HEK293T (cell line): ENCODE measurements at regions not wholly inside any gene's neighbourhood (a gene's known extent, or its start where the extent isn't known, plus 50 kb on each side); places are given as distances from the start of the nearest gene placed in this dataset.

Experiments used
- ARNT ChIP-seq: fragments of 450-650 bp; IDR thresholded peaks from 2 replicates; pipeline ENCODE4 v1.6.1; 2017; ENCODE audit warnings: mild to moderate bottlenecking
- BHLHE40 ChIP-seq: fragments of 450-650 bp; IDR thresholded peaks from 2 replicates; pipeline ENCODE4 v1.6.1; 2016; ENCODE audit warnings: mild to moderate bottlenecking, moderate library complexity, borderline replicate concordance
- CTBP1 ChIP-seq: fragments of 450-650 bp; IDR thresholded peaks from 2 replicates; pipeline ENCODE4 v1.6.1; 2016; ENCODE audit warnings: borderline replicate concordance
- ELF4 ChIP-seq: fragments of 450-650 bp; IDR thresholded peaks from 2 replicates; pipeline ENCODE4 v1.6.1; 2017; ENCODE audit warnings: antibody characterized with exemption
- FOXA1 ChIP-seq: fragments of 450-650 bp; IDR thresholded peaks from 2 replicates; pipeline ENCODE4 v1.6.1; 2016; ENCODE audit warnings: mild to moderate bottlenecking
- FOXK2 ChIP-seq: fragments of 450-650 bp; IDR thresholded peaks from 2 replicates; pipeline ENCODE4 v1.6.1; 2016; ENCODE audit warnings: mild to moderate bottlenecking
- FOXM1 ChIP-seq: fragments of 450-650 bp; IDR thresholded peaks from 2 replicates; pipeline ENCODE4 v1.6.1; 2017; ENCODE audit warnings: mild to moderate bottlenecking, borderline replicate concordance
- HDGF ChIP-seq: fragments of 450-650 bp; IDR thresholded peaks from 2 replicates; pipeline ENCODE4 v1.6.1; 2017; ENCODE audit warnings: antibody characterized with exemption, borderline replicate concordance
- NFRKB ChIP-seq: fragments of 450-650 bp; IDR thresholded peaks from 2 replicates; pipeline ENCODE4 v1.6.1; 2016; ENCODE audit warnings: mild to moderate bottlenecking, moderate library complexity
- SP1 ChIP-seq: fragments of 450-650 bp; IDR thresholded peaks from 2 replicates; pipeline ENCODE4 v1.6.1; 2017
- SUZ12 ChIP-seq: fragments of 450-650 bp; IDR thresholded peaks from 2 replicates; pipeline ENCODE4 v1.6.1; 2016; ENCODE audit warnings: mild to moderate bottlenecking
- TARDBP ChIP-seq: fragments of 450-650 bp; IDR thresholded peaks from 2 replicates; pipeline ENCODE4 v1.6.1; 2016
- ZNF384 ChIP-seq: fragments of 450-650 bp; IDR thresholded peaks from 2 replicates; pipeline ENCODE4 v1.6.1; 2016
- TF ChIP-seq, protein P1 (sequence below): fragments of 450-650 bp; IDR thresholded peaks from 2 replicates; pipeline ENCODE4 v1.6.1; 2016

DNA sequence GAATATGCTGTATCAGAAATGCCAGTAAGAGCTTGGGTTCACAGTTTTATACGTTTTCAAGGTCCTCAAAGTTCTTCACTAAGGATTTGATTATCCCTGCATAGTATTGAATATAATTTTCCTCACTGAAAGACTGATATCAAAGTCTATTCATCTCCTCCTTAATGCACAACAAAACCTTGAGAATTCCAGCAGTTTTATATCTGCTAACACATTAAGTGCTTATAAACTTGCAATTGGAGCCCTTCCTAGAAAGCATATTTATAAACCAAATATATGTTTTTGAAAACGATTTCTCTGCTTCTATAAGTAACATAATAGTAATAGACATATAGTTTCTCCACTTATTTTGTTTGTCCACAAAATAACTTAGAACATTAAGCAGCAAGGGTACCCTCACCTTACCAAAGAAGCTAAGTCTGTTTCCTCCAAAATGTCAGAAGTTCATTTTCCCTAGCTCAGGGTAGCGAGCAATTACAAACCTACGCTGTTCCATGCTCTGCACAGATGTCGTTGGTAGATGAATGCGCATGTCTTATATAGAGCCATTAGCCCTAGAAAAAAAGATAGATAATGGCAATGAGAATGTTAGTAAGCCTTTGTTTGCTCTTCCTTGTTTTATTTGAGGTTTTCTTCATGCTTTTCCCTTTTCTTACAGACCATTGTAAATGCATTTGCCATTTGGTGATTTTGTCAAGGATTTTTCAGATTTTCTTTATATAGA lies 213.2 kb downstream of the RBM43 start:
- no peak for TF ChIP-seq BHLHE40
- no peak for TF ChIP-seq SP1
- no peak for TF ChIP-seq HDGF
- no peak for TF ChIP-seq FOXM1
- TF ChIP-seq FOXK2, result no peak
- no peak for TF ChIP-seq ZNF384
- TF ChIP-seq FOXA1, result no peak
- TF ChIP-seq SUZ12, result no peak
- TF ChIP-seq ELF4, result no peak
- TF ChIP-seq TARDBP, result no peak
- TF ChIP-seq CTBP1, result no peak
- TF ChIP-seq NFRKB, result no peak
- TF ChIP-seq, protein P1, sequence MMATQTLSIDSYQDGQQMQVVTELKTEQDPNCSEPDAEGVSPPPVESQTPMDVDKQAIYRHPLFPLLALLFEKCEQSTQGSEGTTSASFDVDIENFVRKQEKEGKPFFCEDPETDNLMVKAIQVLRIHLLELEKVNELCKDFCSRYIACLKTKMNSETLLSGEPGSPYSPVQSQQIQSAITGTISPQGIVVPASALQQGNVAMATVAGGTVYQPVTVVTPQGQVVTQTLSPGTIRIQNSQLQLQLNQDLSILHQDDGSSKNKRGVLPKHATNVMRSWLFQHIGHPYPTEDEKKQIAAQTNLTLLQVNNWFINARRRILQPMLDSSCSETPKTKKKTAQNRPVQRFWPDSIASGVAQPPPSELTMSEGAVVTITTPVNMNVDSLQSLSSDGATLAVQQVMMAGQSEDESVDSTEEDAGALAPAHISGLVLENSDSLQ, result no peak
- no peak for TF ChIP-seq ARNT
